Activated naive CD4-positive, alpha-beta T cell treated with anti-CD3 and anti-CD28 coated beads for 36 hours (primary cell): ENCODE measurements at regions not wholly inside any gene's neighbourhood (a gene's known extent, or its start where the extent isn't known, plus 50 kb on each side); places are given as distances from the start of the nearest gene placed in this dataset.

Experiments
- CTCF ChIA-PET: fragments of 350-600 bp; sonication (Branson Sonifier 250); formaldehyde crosslinking; loops from one replicate; lab custom pipeline; 2021; ENCODE audit warnings: antibody characterized with exemption; lab: Charles Lee
- DNase-seq: peaks from one replicate; pipeline ENCODE4 v3.0.0-alpha.2; 2020
- H3K27ac Mint-ChIP-seq: one replicate; pipeline ENCODE4 v1.8.0; 2021; ENCODE audit warnings: mild to moderate bottlenecking, mixed read lengths
- H3K27me3 Mint-ChIP-seq: one replicate; pipeline ENCODE4 v1.8.0; 2021; ENCODE audit warnings: low read depth, mixed read lengths
- H3K36me3 Mint-ChIP-seq: one replicate; pipeline ENCODE4 v1.8.0; 2021; ENCODE audit warnings: low read depth, mixed read lengths
- H3K4me1 Mint-ChIP-seq: one replicate; pipeline ENCODE4 v1.8.0; 2021; ENCODE audit warnings: low read depth, mixed read lengths
- H3K4me3 Mint-ChIP-seq: one replicate; pipeline ENCODE4 v1.8.0; 2021; ENCODE audit warnings: mild to moderate bottlenecking, moderate library complexity, mixed read lengths
- H3K9me3 Mint-ChIP-seq: one replicate; pipeline ENCODE4 v1.8.0; 2021; ENCODE audit warnings: mixed read lengths
- intact Hi-C: fragments of 100-400 bp; cut with micrococcal nuclease; formaldehyde crosslinking; loops from one replicate; pipeline ENCODE4 v1.15.1; 2023

- no peaks in the 10 kb centered on the region for H3K27me3 Mint-ChIP-seq
- H3K4me3 Mint-ChIP-seq = no peak overlapping the region
- DNase-seq = no peak
- no peaks in the 10 kb centered on the region for H3K9me3 Mint-ChIP-seq
- no peak overlapping the region for H3K27ac Mint-ChIP-seq
- intact Hi-C loops = no loop called here
- no peaks in the 10 kb centered on the region for H3K4me1 Mint-ChIP-seq
- CTCF ChIA-PET = no interaction called here
- no peaks in the 10 kb centered on the region for H3K36me3 Mint-ChIP-seq
Observed at GRCh38 chr2:180927030-180927686, 53.2 kb upstream of the UBE2E3 start.

DNA sequence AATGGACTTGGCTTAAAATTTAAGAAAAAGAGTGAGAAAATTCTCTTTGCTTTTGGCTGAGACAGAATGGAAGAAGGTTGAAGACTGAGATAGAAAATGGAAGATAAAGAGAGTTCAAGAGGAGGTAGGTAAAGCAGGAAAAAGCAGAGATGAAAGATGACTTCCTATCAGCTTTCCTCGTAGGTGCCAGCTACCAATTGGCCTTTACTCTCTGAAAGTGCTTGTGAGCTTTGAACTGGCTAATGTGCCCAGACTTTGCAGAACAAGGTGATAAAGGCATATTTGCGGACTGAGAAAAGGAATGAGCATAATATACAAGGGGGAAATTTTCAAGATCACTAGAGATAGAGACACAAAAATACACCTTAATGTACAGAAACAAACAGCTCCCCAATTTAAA lies 54.7 kb upstream of the UBE2E3 start:
- Mint-ChIP-seq H3K27me3 (no peaks in the 10 kb centered on the region), H3K4me3 (no peak overlapping the region), H3K27ac (no peak overlapping the region), H3K36me3 (no peaks in the 10 kb centered on the region), H3K4me1 (no peaks in the 10 kb centered on the region), H3K9me3 (no peaks in the 10 kb centered on the region)
- CTCF ChIA-PET = no interaction called here
- no peak for DNase-seq
- intact Hi-C loops = no loop called here

GRCh38 chr2:180924063-180924462 lies 56.3 kb upstream of the UBE2E3 start:
- Mint-ChIP-seq H3K36me3 (no peaks in the 10 kb centered on the region), H3K27me3 (no peaks in the 10 kb centered on the region), H3K4me1 (no peaks in the 10 kb centered on the region), H3K27ac (no peak overlapping the region), H3K9me3 (no peaks in the 10 kb centered on the region), H3K4me3 (no peak overlapping the region)
- DNase-seq = no peak
- CTCF ChIA-PET = no interaction called here
- intact Hi-C loops = no loop called here

- Mint-ChIP-seq H3K4me1 (no peaks in the 10 kb centered on the region), H3K27ac (no peak overlapping the region), H3K4me3 (no peak overlapping the region), H3K27me3 (no peaks in the 10 kb centered on the region), H3K36me3 (no peaks in the 10 kb centered on the region), H3K9me3 (no peaks in the 10 kb centered on the region)
- CTCF ChIA-PET = interaction anchor here (1.3 kb wide), 1 partner anchor 151 kb away, joined by 3 read pairs; no protein-coding TSS in a partner anchor
- intact Hi-C loops = no loop called here
- DNase-seq = no peak
Observed at GRCh38 chr2:180910831-180911665, 69.4 kb upstream of the UBE2E3 start.

DNA sequence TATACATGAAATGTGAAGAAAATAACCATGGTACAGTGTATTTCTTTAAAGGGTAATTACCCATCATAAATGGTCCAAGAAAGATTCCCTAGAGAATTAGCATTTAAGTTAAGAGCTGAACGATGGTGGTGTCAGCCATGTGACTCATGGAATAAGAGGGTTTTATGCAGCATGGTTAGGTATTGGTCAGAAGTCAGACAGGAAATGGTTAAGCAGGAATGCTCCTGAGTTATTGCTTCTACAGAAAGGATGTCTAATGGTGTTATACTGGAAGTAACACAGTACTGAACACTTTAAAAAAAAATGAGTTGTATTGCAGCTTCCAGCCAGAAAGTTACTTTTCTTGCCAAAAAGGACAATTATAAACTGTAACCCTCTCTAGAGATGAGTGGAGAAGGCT lies 72.7 kb upstream of the UBE2E3 start:
- intact Hi-C loops = no loop called here
- no peaks in the 10 kb centered on the region for H3K4me1 Mint-ChIP-seq

GRCh38 chr2:180905461-180905860 lies 74.9 kb upstream of the UBE2E3 start:
- no peaks in the 10 kb centered on the region for H3K4me1 Mint-ChIP-seq
- H3K27ac Mint-ChIP-seq = no peak overlapping the region
- no peaks in the 10 kb centered on the region for H3K9me3 Mint-ChIP-seq
- DNase-seq = no peak
- no peaks in the 10 kb centered on the region for H3K36me3 Mint-ChIP-seq
- H3K27me3 Mint-ChIP-seq = peaks cover 8% of the 10 kb centered on the region
- intact Hi-C loops = no loop called here
- CTCF ChIA-PET = no interaction called here
- H3K4me3 Mint-ChIP-seq = no peak overlapping the region

More for the DNA sequence above, 72.7 kb upstream of the UBE2E3 start:
- H3K36me3 Mint-ChIP-seq = no peaks in the 10 kb centered on the region
- no peak overlapping the region for H3K4me3 Mint-ChIP-seq
- CTCF ChIA-PET = interaction anchor here (0.6 to 0.9 kb wide), 2 partner anchors 38 to 193 kb away, joined by 3 read pairs; no protein-coding TSS in a partner anchor
- H3K27ac Mint-ChIP-seq = no peak overlapping the region
- DNase-seq = no peak
- H3K27me3 Mint-ChIP-seq = peaks cover 3% of the 10 kb centered on the region
- no peaks in the 10 kb centered on the region for H3K9me3 Mint-ChIP-seq

DNA sequence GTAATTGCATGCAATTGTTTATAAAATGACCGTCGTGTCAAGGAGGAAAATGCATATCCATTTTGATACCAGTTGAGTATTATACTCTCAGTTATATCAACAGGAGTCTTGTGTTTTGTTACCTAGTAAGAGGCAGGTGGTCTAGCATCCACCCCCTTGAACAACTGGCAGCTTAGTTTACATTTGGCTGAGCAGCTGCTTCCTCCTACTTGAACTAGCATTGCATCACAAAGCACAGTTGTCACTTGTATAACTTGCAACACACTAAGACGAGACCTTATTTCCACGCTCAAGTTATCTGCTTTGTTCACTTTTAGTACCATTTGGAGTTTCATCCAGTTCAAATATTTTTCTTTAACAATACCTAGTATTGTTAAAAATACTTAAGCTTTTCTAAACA lies 75.4 kb upstream of the UBE2E3 start:
- no peak overlapping the region for H3K27ac Mint-ChIP-seq
- no peaks in the 10 kb centered on the region for H3K9me3 Mint-ChIP-seq
- intact Hi-C loops = no loop called here

DNA sequence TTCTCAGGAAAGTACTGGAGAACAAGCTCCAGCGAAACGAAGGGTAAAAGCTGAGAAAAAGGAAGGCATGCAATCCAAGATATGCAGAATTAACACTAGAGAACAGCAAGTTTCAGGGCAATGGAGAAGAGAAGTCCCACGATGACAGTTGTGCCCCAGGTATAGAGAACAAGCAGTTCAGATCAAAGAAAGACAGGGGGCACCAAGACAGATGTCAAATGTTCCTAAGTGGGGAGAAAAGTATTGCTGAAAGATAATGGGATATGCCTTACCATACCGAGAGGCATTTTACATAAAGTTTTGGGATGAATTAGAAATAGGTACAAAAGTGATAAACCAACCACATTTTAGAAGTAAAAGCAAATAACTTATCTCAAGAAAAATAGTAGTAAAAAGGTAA lies 79.1 kb upstream of the UBE2E3 start:
- CTCF ChIA-PET = no interaction called here
- H3K9me3 Mint-ChIP-seq = no peaks in the 10 kb centered on the region
- intact Hi-C loops = no loop called here
- H3K27ac Mint-ChIP-seq = no peak overlapping the region
- H3K4me1 Mint-ChIP-seq = no peaks in the 10 kb centered on the region
- H3K27me3 Mint-ChIP-seq = peaks cover 19% of the 10 kb centered on the region
- no peaks in the 10 kb centered on the region for H3K36me3 Mint-ChIP-seq
- H3K4me3 Mint-ChIP-seq = no peak overlapping the region
- no peak for DNase-seq

More for the DNA sequence above, 75.4 kb upstream of the UBE2E3 start:
- CTCF ChIA-PET = no interaction called here
- DNase-seq = no peak
- Mint-ChIP-seq H3K36me3 (no peaks in the 10 kb centered on the region), H3K27me3 (peaks cover 8% of the 10 kb centered on the region), H3K4me1 (no peaks in the 10 kb centered on the region), H3K4me3 (no peak overlapping the region)

- H3K36me3 Mint-ChIP-seq = no peaks in the 10 kb centered on the region
- DNase-seq = no peak
- intact Hi-C loops = no loop called here
- no peak overlapping the region for H3K27ac Mint-ChIP-seq
- no peaks in the 10 kb centered on the region for H3K9me3 Mint-ChIP-seq
- CTCF ChIA-PET = no interaction called here
- no peak overlapping the region for H3K4me3 Mint-ChIP-seq
- no peaks in the 10 kb centered on the region for H3K4me1 Mint-ChIP-seq
- H3K27me3 Mint-ChIP-seq = peaks cover 6% of the 10 kb centered on the region
Observed at GRCh38 chr2:180893752-180894151, 86.7 kb upstream of the UBE2E3 start.

GRCh38 chr2:180892091-180892490 lies 88.3 kb upstream of the UBE2E3 start:
- intact Hi-C loops = no loop called here
- Mint-ChIP-seq H3K4me3 (no peak overlapping the region), H3K27ac (no peak overlapping the region), H3K4me1 (no peaks in the 10 kb centered on the region), H3K9me3 (no peaks in the 10 kb centered on the region), H3K36me3 (no peaks in the 10 kb centered on the region), H3K27me3 (peaks cover 6% of the 10 kb centered on the region)
- CTCF ChIA-PET = no interaction called here
- DNase-seq = no peak

- H3K4me1 Mint-ChIP-seq = no peaks in the 10 kb centered on the region
- H3K36me3 Mint-ChIP-seq = no peaks in the 10 kb centered on the region
- CTCF ChIA-PET = no interaction called here
- intact Hi-C loops = no loop called here
- no peak overlapping the region for H3K4me3 Mint-ChIP-seq
- no peaks in the 10 kb centered on the region for H3K9me3 Mint-ChIP-seq
- peaks cover 2% of the 10 kb centered on the region for H3K27me3 Mint-ChIP-seq
- H3K27ac Mint-ChIP-seq = no peak overlapping the region
- DNase-seq = no peak
Observed at GRCh38 chr2:180891360-180891759, 89.0 kb upstream of the UBE2E3 start.

DNA sequence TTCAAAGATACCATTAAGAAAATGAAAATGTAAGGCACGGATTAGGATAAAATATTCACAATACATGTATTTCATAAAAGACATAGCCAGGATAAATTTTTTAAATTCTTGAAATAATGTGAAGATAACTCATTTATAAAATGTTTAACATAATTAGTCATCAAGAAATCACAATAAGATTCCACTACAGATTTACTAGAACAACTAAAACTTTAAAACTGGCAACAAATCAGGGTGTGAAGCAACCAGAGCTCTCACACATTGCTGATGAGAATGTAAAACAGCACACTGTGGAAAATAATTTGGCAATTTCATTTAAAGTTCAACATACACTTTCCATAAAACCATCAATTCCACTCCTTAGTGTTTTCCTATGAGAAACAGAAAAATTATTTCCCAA lies 89.6 kb upstream of the UBE2E3 start:
- CTCF ChIA-PET = no interaction called here
- intact Hi-C loops = no loop called here
- H3K27ac Mint-ChIP-seq = no peak overlapping the region
- H3K27me3 Mint-ChIP-seq = peaks cover 4% of the 10 kb centered on the region
- H3K4me1 Mint-ChIP-seq = no peaks in the 10 kb centered on the region
- no peak overlapping the region for H3K4me3 Mint-ChIP-seq
- H3K36me3 Mint-ChIP-seq = no peaks in the 10 kb centered on the region
- DNase-seq = no peak
- no peaks in the 10 kb centered on the region for H3K9me3 Mint-ChIP-seq

DNA sequence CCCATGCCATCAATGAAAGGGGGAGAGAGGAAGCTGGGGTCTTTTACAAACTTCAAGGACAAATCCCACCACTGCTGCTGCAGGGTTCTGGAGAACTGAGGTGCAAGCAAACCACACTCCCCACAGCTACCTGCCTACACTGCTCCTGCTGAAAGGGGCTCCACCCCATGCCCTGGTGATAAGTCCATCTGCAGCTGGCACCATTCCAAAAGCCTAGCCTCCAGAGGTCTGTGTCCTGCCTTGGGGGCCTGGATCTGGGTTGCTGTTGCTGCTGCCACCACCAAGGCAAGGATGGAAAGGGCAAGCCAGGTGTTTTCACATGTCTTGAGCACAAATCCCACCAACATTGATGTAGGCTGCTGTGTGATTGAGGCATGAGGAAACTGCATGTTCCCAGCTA lies 97.4 kb upstream of the UBE2E3 start:
- Mint-ChIP-seq H3K36me3 (no peaks in the 10 kb centered on the region), H3K9me3 (peaks cover 6% of the 10 kb centered on the region), H3K27me3 (peaks cover 8% of the 10 kb centered on the region), H3K27ac (no peak overlapping the region), H3K4me3 (no peak overlapping the region), H3K4me1 (no peaks in the 10 kb centered on the region)
- intact Hi-C loops = no loop called here
- no peak for DNase-seq
- CTCF ChIA-PET = no interaction called here
